Body of pancreas (tissue), 4 donors: ENCODE measurements at regions not wholly inside any gene's neighbourhood (a gene's known extent, or its start where the extent isn't known, plus 50 kb on each side); places are given as distances from the start of the nearest gene placed in this dataset.

Experiments
- ATAC-seq: fragments of 150-250 bp; one replicate; pipeline ENCODE4 v1.9.1; 2016
- DNase-seq, 4 donors: peaks; one replicate each; pipeline ENCODE4 v3.0.0-alpha.2; 2019
- H3K27ac ChIP-seq, 4 donors: fragments of 200-600 bp; sonication (generic); 1 replicate in 3 of 4; 2 replicates in 1 of 4; pipeline versions ENCODE4 v1.5.1 to v1.6.1; 2016 to 2019; ENCODE audit warnings: mild to moderate bottlenecking in 1 of 4, mixed read lengths in 1 of 4, moderate library complexity in 1 of 4
- H3K27me3 ChIP-seq, 2 donors: fragments of 200-600 bp; sonication (generic); one replicate each; pipeline ENCODE4 v1.6.0; 2016; ENCODE audit warnings: mild to moderate bottlenecking in 1 of 2
- H3K36me3 ChIP-seq, 2 donors: fragments of 200-600 bp; sonication (generic); replicated peaks in 1 of 2; 2 replicates each; pipeline ENCODE4 v1.5.1; 2016; ENCODE audit warnings: low read depth in 2 of 2; ENCODE audit not compliant: insufficient read depth in 1 of 2
- H3K4me1 ChIP-seq: fragments of 200-600 bp; sonication (generic); one replicate; pipeline ENCODE4 v1.6.0; 2016
- H3K4me3 ChIP-seq, 2 donors: fragments of 200-600 bp; sonication (generic); 1 replicate in 1 of 2; 2 replicates in 1 of 2; pipeline ENCODE4 v1.5.1; 2016 to 2019
- H3K9me3 ChIP-seq, 3 donors: fragments of 200-600 bp; sonication (generic); 1 replicate in 2 of 3; 2 replicates in 1 of 3; pipeline ENCODE4 v1.5.1; 2016
- CTCF ChIP-seq, 7 experiments: fragments of 450-650 bp in 4 of 7; fragments of 200-600 bp in 3 of 7; sonication (generic) in 3 of 7; IDR thresholded peaks; one replicate each; pipeline ENCODE4 v1.5.1; 2016 to 2019; ENCODE audit warnings: antibody characterized with exemption in 7 of 7
- POLR2A ChIP-seq, 3 donors: fragments of 450-650 bp; IDR thresholded peaks; one replicate each; pipeline ENCODE4 v1.6.1; 2016; ENCODE audit warnings: antibody characterized with exemption in 3 of 3, mild to moderate bottlenecking in 2 of 3
- WGBS, 2 donors: methylation state at CpG; one replicate each; pipeline ENCODE4 v1.1.5; 2017; 5-methylcytosine and 5-hydroxymethylcytosine counted together
- intact Hi-C: fragments of 100-400 bp; cut with DNase I; formaldehyde crosslinking; loops from one replicate; pipeline ENCODE4 v1.15.1; 2023

GRCh38 chr12:87756721-87757120 is 272.5 kb downstream of the C12orf50 start:
- Histone ChIP-seq H3K27me3 (no peaks in the 10 kb centered on the region), H3K36me3 (no peaks in the 10 kb centered on the region), H3K4me1 (peaks cover 6% of the 10 kb centered on the region), H3K4me3 (no peak overlapping the region), H3K27ac (no peak overlapping the region), H3K9me3 (no peaks in the 10 kb centered on the region)
- intact Hi-C loops = no loop called here
- ATAC-seq = no peak
- TF ChIP-seq CTCF (IDR thresholded peaks at IDR 0.05) = no peak
- TF ChIP-seq POLR2A (IDR thresholded peaks at IDR 0.05) = no peak
- WGBS, 2 donors = 95 to 100% methylated on average over 3 of the region's 3 CpGs
- DNase-seq = no peak

GRCh38 chr12:87756111-87756510 is 273.1 kb downstream of the C12orf50 start:
- H3K9me3 ChIP-seq = no peaks in the 10 kb centered on the region
- H3K4me1 ChIP-seq = peaks cover 6% of the 10 kb centered on the region
- TF ChIP-seq CTCF (IDR thresholded peaks at IDR 0.05) = no peak
- no peak for TF ChIP-seq POLR2A (IDR thresholded peaks at IDR 0.05)
- no peak overlapping the region for H3K4me3 ChIP-seq
- intact Hi-C loops = no loop called here
- ATAC-seq (no peak), DNase-seq (no peak)
- H3K27ac ChIP-seq = no peak overlapping the region
- 79 to 88% methylated on average over 4 of the region's 4 CpGs for WGBS, 2 donors
- no peaks in the 10 kb centered on the region for H3K27me3 ChIP-seq
- no peaks in the 10 kb centered on the region for H3K36me3 ChIP-seq

GRCh38 chr12:87728931-87729593 is 300.1 kb downstream of the C12orf50 start:
- no peaks in the 10 kb centered on the region for H3K9me3 ChIP-seq
- H3K27me3 ChIP-seq = no peaks in the 10 kb centered on the region
- intact Hi-C loops = no loop called here
- no peaks in the 10 kb centered on the region for H3K36me3 ChIP-seq
- ATAC-seq (peak; percentile 81), DNase-seq (no peak)
- peaks cover 18% of the 10 kb centered on the region for H3K4me1 ChIP-seq
- TF ChIP-seq CTCF (IDR thresholded peaks at IDR 0.05) (no peak), POLR2A (IDR thresholded peaks at IDR 0.05) (no peak)
- 8 to 28% methylated on average over 2 of the region's 2 CpGs for WGBS, 2 donors
- H3K27ac ChIP-seq = peak overlapping the region; percentile 9 to 43 (median 34)
- H3K4me3 ChIP-seq = no peak overlapping the region

GRCh38 chr12:87720967-87721366 is 308.2 kb downstream of the C12orf50 start:
- 36 to 61% methylated on average over 3 of the region's 3 CpGs for whole genome bisulfite sequencing, 2 donors
- intact Hi-C loops = no loop called here

More at GRCh38 chr12:87720967-87721366, 308.2 kb downstream of the C12orf50 start:
- TF ChIP-seq POLR2A (IDR thresholded peaks at IDR 0.05) (no peak), CTCF (IDR thresholded peaks at IDR 0.05) (no peak)
- Histone ChIP-seq H3K27me3 (no peaks in the 10 kb centered on the region), H3K9me3 (no peaks in the 10 kb centered on the region), H3K4me1 (no peaks in the 10 kb centered on the region), H3K27ac (no peak overlapping the region), H3K4me3 (no peak overlapping the region), H3K36me3 (no peaks in the 10 kb centered on the region)
- ATAC-seq = no peak
- DNase-seq = no peak
